Activated naive CD8-positive, alpha-beta T cell treated with anti-CD3 and anti-CD28 coated beads, Interleukin-2, amount 10 ng/mL, durations not matched to agents 7 days and 5 days (primary cell): ENCODE measurements at regions not wholly inside any gene's neighbourhood (a gene's known extent, or its start where the extent isn't known, plus 50 kb on each side); places are given as distances from the start of the nearest gene placed in this dataset.
"Not testable (repeated sequence)": the region's sequence is repeated elsewhere in the genome, so short reads cannot be mapped to it uniquely, and the experiment has no call there.

Source experiments
- ATAC-seq: fragments of 150-1000 bp; cut with Tn5 transposase; one replicate; pipeline ENCODE4 v1.10.0; 2021; ENCODE audit warnings: low read depth, moderate library complexity
- POLR2A ChIA-PET: fragments of 350-600 bp; sonication (Branson Sonifier 250); formaldehyde crosslinking; loops from one replicate; lab custom pipeline; 2021; ENCODE audit warnings: antibody characterized with exemption; lab: Charles Lee
- DNase-seq: peaks from one replicate; pipeline ENCODE4 v3.0.0; 2021
- H3K27ac Mint-ChIP-seq: one replicate; pipeline ENCODE4 v1.8.0; 2022; ENCODE audit warnings: mild to moderate bottlenecking, mixed read lengths
- H3K27me3 Mint-ChIP-seq: one replicate; pipeline ENCODE4 v1.8.0; 2022; ENCODE audit warnings: mild to moderate bottlenecking, moderate library complexity, mixed read lengths
- H3K36me3 Mint-ChIP-seq: one replicate; pipeline ENCODE4 v1.8.0; 2021; ENCODE audit warnings: mild to moderate bottlenecking, mixed read lengths
- H3K4me1 Mint-ChIP-seq: one replicate; pipeline ENCODE4 v1.8.0; 2021; ENCODE audit warnings: mixed read lengths
- H3K4me3 Mint-ChIP-seq: one replicate; pipeline ENCODE4 v1.8.0; 2022; ENCODE audit warnings: mild to moderate bottlenecking, moderate library complexity, mixed read lengths
- H3K9me3 Mint-ChIP-seq: one replicate; pipeline ENCODE4 v1.8.0; 2021; ENCODE audit warnings: mixed read lengths

DNA sequence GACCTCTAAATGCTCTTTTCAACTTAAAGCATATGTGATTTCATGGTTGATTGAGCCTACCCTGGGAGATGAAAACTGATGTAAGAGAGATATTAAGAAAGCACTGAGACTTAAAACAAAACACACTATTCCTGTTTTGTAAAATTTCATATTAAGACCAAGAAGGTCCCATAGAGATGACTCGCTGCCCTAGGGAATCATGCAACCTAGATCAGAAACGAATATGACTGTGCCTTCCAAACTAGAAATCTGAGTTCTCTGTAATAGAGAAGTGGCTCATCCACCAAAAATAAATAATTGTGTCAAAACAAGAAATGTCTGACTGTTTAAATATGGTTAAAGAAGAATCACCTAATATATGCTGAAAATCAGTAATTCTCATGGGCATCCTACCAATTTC is 776.8 kb upstream of the SOX11 start:
- Mint-ChIP-seq H3K27ac (no peak overlapping the region), H3K27me3 (no peaks in the 10 kb centered on the region)
- DNase-seq: no peak

DNA sequence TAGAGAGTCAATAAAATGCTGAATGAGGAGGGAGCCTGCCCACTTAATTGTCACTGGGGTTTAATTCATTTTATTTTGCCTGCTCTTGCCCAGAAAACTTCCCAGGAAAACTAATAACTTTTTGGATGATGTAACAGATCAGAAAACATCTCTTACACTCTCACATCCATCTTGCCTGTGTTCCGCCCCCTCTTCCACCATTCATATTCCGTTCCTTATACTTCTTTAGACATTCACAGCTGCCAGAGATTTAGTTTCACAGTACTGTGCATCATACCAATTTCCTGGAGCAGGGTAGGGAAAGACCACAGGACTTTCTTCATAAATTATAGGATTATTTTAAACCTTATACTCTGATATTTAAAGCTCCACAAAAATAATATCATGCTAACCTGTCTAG is 776.1 kb upstream of the SOX11 start:
- Mint-ChIP-seq H3K27ac (no peak overlapping the region), H3K4me1 (no peaks in the 10 kb centered on the region), H3K36me3 (no peaks in the 10 kb centered on the region), H3K27me3 (no peaks in the 10 kb centered on the region), H3K9me3 (no peaks in the 10 kb centered on the region), H3K4me3 (no peak overlapping the region)
- no peak for DNase-seq
- ATAC-seq: no peak
- POLR2A ChIA-PET: no interaction called here

More for the DNA sequence above, 776.8 kb upstream of the SOX11 start:
- Mint-ChIP-seq H3K4me3 (no peak overlapping the region), H3K4me1 (no peaks in the 10 kb centered on the region), H3K9me3 (no peaks in the 10 kb centered on the region), H3K36me3 (no peaks in the 10 kb centered on the region)
- no peak for ATAC-seq
- POLR2A ChIA-PET: no interaction called here

DNA sequence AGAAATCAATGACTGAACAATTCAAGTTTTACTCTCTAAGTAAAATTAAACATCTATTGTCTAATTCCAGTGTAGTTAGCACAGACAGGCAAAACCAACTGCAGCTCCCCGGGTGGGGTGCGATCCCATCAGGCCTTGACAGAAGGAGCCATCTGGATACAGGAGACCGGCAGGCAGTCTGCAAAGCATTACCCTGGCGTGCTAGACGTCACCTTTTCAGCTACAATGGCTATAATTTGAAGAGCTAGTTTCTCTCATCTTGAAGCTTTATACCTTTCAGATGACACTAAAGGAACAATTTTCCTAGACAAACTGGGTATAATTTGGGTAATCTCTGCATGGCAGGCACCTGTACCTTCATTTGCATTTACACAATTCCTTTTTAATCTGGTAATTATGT is 761.5 kb upstream of the SOX11 start:
- POLR2A ChIA-PET: no interaction called here
- ATAC-seq: no peak
- no peak for DNase-seq
- Mint-ChIP-seq H3K4me3 (no peak overlapping the region), H3K9me3 (peaks cover 3% of the 10 kb centered on the region), H3K27me3 (no peaks in the 10 kb centered on the region), H3K4me1 (no peaks in the 10 kb centered on the region), H3K27ac (no peak overlapping the region), H3K36me3 (no peaks in the 10 kb centered on the region)

- ATAC-seq (no peak), DNase-seq (no peak)
- H3K27me3 Mint-ChIP-seq: no peaks in the 10 kb centered on the region
- H3K36me3 Mint-ChIP-seq: no peaks in the 10 kb centered on the region
- no peaks in the 10 kb centered on the region for H3K4me1 Mint-ChIP-seq
- POLR2A ChIA-PET: no interaction called here
- H3K27ac Mint-ChIP-seq: no peak overlapping the region
- no peak overlapping the region for H3K4me3 Mint-ChIP-seq
- H3K9me3 Mint-ChIP-seq: peaks cover 3% of the 10 kb centered on the region
Measured at GRCh38 chr2:4931721-4932365, 760.3 kb upstream of the SOX11 start.

DNA sequence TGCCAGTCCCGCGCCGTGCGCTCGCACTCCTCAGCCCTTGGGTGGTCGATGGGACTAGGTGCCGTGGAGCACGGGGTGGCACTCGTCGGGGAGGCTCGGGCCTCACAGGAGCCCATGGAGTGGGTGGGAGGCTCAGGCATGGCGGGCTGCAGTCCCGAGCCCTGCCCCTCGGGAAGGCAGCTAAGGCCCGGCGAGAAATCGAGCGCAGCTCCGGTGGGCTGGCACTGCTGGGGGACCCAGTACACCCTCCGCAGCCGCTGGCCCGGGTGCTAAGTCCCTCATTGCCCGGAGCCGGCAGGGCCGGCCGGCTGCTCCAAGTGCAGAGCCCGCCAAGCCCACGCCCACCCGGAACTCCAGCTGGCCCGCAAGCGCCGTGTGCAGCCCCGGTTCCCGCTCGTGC is 756.9 kb upstream of the SOX11 start:
- POLR2A ChIA-PET, DNase-seq, H3K4me1 Mint-ChIP-seq, H3K4me3 Mint-ChIP-seq, H3K27me3 Mint-ChIP-seq, H3K36me3 Mint-ChIP-seq, ATAC-seq, H3K9me3 Mint-ChIP-seq, H3K27ac Mint-ChIP-seq: not testable (repeated sequence)

DNA sequence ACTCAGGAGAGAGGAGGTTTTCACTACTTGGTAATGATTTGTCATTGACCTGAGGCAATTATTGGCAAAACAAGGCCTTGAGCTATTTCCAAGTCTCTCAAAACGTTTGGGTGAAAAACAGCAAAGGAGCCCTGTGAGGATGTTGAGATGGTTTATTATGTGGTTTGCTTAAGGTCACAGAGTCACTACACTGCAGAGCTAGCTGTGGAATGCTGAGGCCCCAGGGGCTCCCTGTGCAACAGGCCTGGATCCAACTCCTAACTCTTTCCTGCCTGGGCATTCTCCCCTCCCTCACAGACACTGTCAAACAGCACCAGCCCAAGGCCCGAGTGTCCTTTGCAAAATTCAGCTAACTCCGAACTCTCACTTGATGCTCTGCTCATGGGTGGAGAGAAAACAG is 754.6 kb upstream of the SOX11 start:
- no peaks in the 10 kb centered on the region for H3K36me3 Mint-ChIP-seq
- no peak overlapping the region for H3K27ac Mint-ChIP-seq
- POLR2A ChIA-PET: no interaction called here
- no peak overlapping the region for H3K4me3 Mint-ChIP-seq
- H3K27me3 Mint-ChIP-seq: no peaks in the 10 kb centered on the region
- no peak for ATAC-seq
- peaks cover 5% of the 10 kb centered on the region for H3K9me3 Mint-ChIP-seq
- no peak for DNase-seq
- no peaks in the 10 kb centered on the region for H3K4me1 Mint-ChIP-seq

GRCh38 chr2:4938206-4938605 is 754.0 kb upstream of the SOX11 start:
- no peak for ATAC-seq
- H3K9me3 Mint-ChIP-seq: peaks cover 5% of the 10 kb centered on the region

DNA sequence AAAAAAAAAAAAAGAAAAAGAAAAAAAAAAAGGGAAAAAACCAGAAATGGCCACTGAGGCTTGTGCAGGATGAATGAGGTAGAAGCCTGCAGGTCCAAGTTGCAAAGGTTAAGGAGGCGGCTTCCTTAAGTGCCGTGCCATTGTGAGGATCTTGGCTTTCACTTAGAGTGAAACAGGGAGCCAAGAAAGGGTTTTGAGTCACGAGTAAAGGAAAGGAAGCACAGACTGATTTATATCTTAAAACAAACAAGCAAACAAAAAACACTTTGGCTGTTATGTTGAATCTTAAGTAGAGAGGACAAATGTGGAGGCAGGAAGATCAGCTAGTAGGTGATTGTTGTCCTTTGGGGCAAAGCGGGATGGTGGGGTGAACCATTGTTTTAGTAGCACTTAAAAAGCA is 749.7 kb upstream of the SOX11 start:
- peaks cover 5% of the 10 kb centered on the region for H3K9me3 Mint-ChIP-seq
- H3K27me3 Mint-ChIP-seq: no peaks in the 10 kb centered on the region
- no peaks in the 10 kb centered on the region for H3K4me1 Mint-ChIP-seq
- POLR2A ChIA-PET: no interaction called here
- no peak overlapping the region for H3K4me3 Mint-ChIP-seq
- no peaks in the 10 kb centered on the region for H3K36me3 Mint-ChIP-seq
- ATAC-seq (no peak), DNase-seq (no peak)
- no peak overlapping the region for H3K27ac Mint-ChIP-seq

More at GRCh38 chr2:4938206-4938605, 754.0 kb upstream of the SOX11 start:
- Mint-ChIP-seq H3K27ac (no peak overlapping the region), H3K4me1 (no peaks in the 10 kb centered on the region), H3K36me3 (no peaks in the 10 kb centered on the region), H3K27me3 (no peaks in the 10 kb centered on the region), H3K4me3 (no peak overlapping the region)
- POLR2A ChIA-PET: no interaction called here
- DNase-seq: no peak

DNA sequence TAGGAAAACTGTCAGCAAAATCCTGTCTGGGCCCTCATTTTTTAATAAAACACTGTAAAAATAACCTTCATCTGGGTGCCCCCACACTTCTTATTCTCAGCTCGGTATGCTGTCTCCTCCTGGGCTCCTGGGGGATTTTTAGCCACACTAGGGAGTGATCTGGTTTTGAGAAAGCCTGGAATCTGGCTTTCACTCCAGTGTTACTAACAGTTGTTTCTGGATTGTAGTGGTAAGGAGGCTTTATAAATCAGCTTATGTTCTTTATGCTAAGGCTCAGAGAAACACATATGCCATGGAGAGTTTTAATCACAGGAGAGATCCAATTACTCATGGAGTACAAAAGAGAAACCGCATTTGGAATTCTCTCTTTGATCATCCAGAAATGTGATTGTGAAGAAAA is 744.3 kb upstream of the SOX11 start:
- H3K9me3 Mint-ChIP-seq: peaks cover 2% of the 10 kb centered on the region
- H3K4me1 Mint-ChIP-seq: no peaks in the 10 kb centered on the region

GRCh38 chr2:4951368-4951767 is 740.8 kb upstream of the SOX11 start:
- Mint-ChIP-seq H3K27ac (no peak overlapping the region), H3K4me3 (no peak overlapping the region), H3K4me1 (no peaks in the 10 kb centered on the region), H3K27me3 (no peaks in the 10 kb centered on the region), H3K36me3 (no peaks in the 10 kb centered on the region), H3K9me3 (peaks cover 2% of the 10 kb centered on the region)
- DNase-seq (no peak), ATAC-seq (no peak)
- POLR2A ChIA-PET: no interaction called here

More for the DNA sequence above, 744.3 kb upstream of the SOX11 start:
- Mint-ChIP-seq H3K4me3 (no peak overlapping the region), H3K36me3 (no peaks in the 10 kb centered on the region), H3K27me3 (no peaks in the 10 kb centered on the region), H3K27ac (no peak overlapping the region)
- POLR2A ChIA-PET: no interaction called here
- no peak for DNase-seq
- no peak for ATAC-seq

DNA sequence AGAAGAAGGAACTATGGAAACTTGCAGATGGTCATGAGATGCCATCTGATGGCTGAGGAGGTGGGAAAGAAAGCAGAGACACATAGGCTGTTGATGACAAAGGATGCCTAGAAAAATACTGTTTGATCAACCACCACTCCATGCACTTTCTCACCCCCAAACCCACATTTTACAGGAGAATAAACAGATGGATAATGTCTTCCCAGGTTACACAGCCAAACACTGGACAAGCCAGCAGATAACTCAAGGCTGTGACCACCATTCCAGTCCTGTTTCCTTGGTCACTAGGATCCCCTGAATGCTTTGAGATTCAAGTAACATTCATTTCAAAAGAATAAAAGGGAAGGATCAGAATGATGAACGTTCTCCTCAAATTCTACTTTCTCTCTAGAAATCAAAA is 733.0 kb upstream of the SOX11 start:
- H3K36me3 Mint-ChIP-seq: no peaks in the 10 kb centered on the region
- H3K27ac Mint-ChIP-seq: no peak overlapping the region
- H3K4me1 Mint-ChIP-seq: no peaks in the 10 kb centered on the region
- H3K9me3 Mint-ChIP-seq: peaks cover 3% of the 10 kb centered on the region
- no peaks in the 10 kb centered on the region for H3K27me3 Mint-ChIP-seq
- ATAC-seq: no peak
- no peak for DNase-seq
- POLR2A ChIA-PET: no interaction called here
- H3K4me3 Mint-ChIP-seq: no peak overlapping the region

GRCh38 chr2:4962419-4962818 is 729.8 kb upstream of the SOX11 start:
- H3K4me3 Mint-ChIP-seq: no peak overlapping the region
- H3K27ac Mint-ChIP-seq: no peak overlapping the region
- no peaks in the 10 kb centered on the region for H3K36me3 Mint-ChIP-seq
- POLR2A ChIA-PET: no interaction called here
- no peaks in the 10 kb centered on the region for H3K27me3 Mint-ChIP-seq
- peaks cover 3% of the 10 kb centered on the region for H3K9me3 Mint-ChIP-seq
- no peaks in the 10 kb centered on the region for H3K4me1 Mint-ChIP-seq
- no peak for DNase-seq
- ATAC-seq: no peak

- Mint-ChIP-seq H3K4me3 (no peak overlapping the region), H3K27ac (no peak overlapping the region), H3K4me1 (no peaks in the 10 kb centered on the region), H3K9me3 (peaks cover 3% of the 10 kb centered on the region), H3K36me3 (no peaks in the 10 kb centered on the region), H3K27me3 (no peaks in the 10 kb centered on the region)
- POLR2A ChIA-PET: no interaction called here
- no peak for ATAC-seq
- no peak for DNase-seq
Measured at GRCh38 chr2:4963106-4963505, 729.1 kb upstream of the SOX11 start.

DNA sequence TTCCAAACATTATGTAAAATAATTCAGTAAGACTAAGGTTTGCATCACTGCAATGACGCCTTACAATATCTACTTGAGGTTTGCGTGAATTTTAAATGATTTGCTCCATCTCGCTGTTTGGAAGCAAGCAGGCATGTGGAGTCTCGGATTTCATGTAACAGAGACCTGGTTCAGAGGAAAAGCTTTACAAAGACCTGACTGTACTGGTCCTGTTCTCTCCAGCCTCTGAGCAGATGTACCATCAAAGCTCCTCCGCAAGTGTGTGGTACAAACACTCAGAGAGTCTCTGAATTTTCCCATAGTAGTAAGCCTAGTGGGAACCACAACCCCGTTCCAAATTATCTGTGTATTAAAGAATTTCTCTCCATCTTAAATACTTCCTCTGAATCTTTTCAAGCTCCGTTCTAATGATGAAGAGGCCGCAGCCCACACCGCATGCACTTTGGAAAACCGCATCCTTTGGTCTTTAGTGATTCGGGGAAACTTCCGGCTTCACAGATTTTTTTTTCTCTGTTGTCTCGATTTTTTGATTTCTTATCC is 728.1 kb upstream of the SOX11 start:
- DNase-seq (no peak), ATAC-seq (no peak)
- no peaks in the 10 kb centered on the region for H3K36me3 Mint-ChIP-seq
- no peaks in the 10 kb centered on the region for H3K4me1 Mint-ChIP-seq
- H3K27me3 Mint-ChIP-seq: no peaks in the 10 kb centered on the region
- peaks cover 3% of the 10 kb centered on the region for H3K9me3 Mint-ChIP-seq
- no peak overlapping the region for H3K4me3 Mint-ChIP-seq
- POLR2A ChIA-PET: no interaction called here
- H3K27ac Mint-ChIP-seq: no peak overlapping the region
